ENCODE measurements at regions not wholly inside any gene's neighbourhood (a gene's known extent, or its start where the extent isn't known, plus 50 kb on each side); places are given as distances from the start of the nearest gene placed in this dataset.

GRCh38 chr1:232163533-232163932 is 466.4 kb downstream of the SIPA1L2 start (continued):
- TF ChIP-seq, protein P1, sequence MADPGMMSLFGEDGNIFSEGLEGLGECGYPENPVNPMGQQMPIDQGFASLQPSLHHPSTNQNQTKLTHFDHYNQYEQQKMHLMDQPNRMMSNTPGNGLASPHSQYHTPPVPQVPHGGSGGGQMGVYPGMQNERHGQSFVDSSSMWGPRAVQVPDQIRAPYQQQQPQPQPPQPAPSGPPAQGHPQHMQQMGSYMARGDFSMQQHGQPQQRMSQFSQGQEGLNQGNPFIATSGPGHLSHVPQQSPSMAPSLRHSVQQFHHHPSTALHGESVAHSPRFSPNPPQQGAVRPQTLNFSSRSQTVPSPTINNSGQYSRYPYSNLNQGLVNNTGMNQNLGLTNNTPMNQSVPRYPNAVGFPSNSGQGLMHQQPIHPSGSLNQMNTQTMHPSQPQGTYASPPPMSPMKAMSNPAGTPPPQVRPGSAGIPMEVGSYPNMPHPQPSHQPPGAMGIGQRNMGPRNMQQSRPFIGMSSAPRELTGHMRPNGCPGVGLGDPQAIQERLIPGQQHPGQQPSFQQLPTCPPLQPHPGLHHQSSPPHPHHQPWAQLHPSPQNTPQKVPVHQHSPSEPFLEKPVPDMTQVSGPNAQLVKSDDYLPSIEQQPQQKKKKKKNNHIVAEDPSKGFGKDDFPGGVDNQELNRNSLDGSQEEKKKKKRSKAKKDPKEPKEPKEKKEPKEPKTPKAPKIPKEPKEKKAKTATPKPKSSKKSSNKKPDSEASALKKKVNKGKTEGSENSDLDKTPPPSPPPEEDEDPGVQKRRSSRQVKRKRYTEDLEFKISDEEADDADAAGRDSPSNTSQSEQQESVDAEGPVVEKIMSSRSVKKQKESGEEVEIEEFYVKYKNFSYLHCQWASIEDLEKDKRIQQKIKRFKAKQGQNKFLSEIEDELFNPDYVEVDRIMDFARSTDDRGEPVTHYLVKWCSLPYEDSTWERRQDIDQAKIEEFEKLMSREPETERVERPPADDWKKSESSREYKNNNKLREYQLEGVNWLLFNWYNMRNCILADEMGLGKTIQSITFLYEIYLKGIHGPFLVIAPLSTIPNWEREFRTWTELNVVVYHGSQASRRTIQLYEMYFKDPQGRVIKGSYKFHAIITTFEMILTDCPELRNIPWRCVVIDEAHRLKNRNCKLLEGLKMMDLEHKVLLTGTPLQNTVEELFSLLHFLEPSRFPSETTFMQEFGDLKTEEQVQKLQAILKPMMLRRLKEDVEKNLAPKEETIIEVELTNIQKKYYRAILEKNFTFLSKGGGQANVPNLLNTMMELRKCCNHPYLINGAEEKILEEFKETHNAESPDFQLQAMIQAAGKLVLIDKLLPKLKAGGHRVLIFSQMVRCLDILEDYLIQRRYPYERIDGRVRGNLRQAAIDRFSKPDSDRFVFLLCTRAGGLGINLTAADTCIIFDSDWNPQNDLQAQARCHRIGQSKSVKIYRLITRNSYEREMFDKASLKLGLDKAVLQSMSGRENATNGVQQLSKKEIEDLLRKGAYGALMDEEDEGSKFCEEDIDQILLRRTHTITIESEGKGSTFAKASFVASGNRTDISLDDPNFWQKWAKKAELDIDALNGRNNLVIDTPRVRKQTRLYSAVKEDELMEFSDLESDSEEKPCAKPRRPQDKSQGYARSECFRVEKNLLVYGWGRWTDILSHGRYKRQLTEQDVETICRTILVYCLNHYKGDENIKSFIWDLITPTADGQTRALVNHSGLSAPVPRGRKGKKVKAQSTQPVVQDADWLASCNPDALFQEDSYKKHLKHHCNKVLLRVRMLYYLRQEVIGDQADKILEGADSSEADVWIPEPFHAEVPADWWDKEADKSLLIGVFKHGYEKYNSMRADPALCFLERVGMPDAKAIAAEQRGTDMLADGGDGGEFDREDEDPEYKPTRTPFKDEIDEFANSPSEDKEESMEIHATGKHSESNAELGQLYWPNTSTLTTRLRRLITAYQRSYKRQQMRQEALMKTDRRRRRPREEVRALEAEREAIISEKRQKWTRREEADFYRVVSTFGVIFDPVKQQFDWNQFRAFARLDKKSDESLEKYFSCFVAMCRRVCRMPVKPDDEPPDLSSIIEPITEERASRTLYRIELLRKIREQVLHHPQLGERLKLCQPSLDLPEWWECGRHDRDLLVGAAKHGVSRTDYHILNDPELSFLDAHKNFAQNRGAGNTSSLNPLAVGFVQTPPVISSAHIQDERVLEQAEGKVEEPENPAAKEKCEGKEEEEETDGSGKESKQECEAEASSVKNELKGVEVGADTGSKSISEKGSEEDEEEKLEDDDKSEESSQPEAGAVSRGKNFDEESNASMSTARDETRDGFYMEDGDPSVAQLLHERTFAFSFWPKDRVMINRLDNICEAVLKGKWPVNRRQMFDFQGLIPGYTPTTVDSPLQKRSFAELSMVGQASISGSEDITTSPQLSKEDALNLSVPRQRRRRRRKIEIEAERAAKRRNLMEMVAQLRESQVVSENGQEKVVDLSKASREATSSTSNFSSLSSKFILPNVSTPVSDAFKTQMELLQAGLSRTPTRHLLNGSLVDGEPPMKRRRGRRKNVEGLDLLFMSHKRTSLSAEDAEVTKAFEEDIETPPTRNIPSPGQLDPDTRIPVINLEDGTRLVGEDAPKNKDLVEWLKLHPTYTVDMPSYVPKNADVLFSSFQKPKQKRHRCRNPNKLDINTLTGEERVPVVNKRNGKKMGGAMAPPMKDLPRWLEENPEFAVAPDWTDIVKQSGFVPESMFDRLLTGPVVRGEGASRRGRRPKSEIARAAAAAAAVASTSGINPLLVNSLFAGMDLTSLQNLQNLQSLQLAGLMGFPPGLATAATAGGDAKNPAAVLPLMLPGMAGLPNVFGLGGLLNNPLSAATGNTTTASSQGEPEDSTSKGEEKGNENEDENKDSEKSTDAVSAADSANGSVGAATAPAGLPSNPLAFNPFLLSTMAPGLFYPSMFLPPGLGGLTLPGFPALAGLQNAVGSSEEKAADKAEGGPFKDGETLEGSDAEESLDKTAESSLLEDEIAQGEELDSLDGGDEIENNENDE (IDR thresholded peaks at IDR 0.05; ENCODE audit: insufficient replicate concordance, low read length): no peak

Measured in H1 (cell line).